Fibroblast of skin of right quadriceps (primary cell): ENCODE measurements at regions not wholly inside any gene's neighbourhood (a gene's known extent, or its start where the extent isn't known, plus 50 kb on each side); places are given as distances from the start of the nearest gene placed in this dataset.

Experiments used
- DNase-seq: peaks from one replicate; pipeline ENCODE4 v3.0.0-alpha.2; 2013

DNA sequence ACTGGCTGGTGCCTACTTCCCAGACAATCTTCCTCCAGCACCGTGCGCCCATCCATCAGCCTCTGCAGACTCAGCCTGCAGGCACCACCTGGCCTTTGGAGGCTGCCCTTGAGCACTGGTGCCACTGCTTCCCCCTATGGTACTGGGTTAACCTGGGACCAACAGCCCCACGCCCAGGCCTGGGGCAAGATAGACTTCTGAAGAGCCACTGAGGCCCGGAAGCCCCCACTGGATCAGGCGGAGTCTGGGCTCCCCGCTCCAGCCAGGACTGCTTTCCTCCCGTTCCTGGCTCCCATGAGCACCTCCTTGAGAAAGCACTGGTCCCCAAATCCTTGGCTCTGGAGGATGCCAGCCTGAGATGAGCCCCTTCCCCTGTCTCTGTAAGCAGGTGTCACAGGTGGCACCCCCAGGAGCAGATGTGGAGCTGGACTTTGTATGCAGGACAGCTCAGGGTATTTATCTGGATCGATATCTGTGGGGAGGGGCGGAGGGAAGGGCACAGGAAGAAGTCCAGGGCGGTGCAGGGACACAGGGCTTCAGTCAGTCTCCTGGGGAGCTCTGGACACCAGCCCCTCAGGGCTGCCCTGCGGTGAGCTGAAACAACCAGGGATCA lies 206.5 kb upstream of the PPP2R2D start:
- no peak for DNase-seq

DNA sequence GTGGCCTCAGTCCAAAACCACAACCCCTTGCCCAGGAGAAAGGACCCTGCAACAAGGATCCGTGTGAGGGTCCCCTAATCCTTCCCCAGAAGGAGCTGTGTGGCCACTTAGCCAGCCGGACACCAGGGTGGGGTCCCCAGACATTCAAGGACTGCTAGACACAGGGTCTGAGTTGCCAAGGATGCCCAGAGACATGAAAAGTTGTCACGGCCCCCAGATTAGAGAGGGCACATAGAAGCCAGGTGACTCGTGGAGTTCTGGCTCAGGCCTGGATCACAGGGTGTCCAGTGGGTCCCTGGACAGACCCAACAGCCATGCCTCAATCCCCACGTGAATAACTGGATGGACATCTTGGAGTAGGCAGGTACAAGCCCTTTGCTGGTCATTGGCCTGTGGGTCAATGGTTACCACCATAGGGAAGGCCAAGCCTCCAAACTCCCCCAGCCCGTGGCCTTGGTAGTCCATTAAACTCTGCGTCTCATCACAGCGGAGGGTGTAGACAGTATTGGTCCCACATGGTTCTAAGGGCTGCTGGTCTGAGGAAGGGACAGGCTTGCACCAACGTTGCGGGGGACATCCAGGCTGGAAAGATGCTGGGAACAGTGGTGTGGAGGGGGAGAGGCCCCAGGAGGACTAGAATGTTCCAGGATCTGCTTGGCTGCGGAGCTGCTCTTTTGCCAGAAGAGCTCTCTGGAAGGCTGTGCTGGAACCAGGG lies 205.9 kb upstream of the PPP2R2D start:
- no peak for DNase-seq

DNA sequence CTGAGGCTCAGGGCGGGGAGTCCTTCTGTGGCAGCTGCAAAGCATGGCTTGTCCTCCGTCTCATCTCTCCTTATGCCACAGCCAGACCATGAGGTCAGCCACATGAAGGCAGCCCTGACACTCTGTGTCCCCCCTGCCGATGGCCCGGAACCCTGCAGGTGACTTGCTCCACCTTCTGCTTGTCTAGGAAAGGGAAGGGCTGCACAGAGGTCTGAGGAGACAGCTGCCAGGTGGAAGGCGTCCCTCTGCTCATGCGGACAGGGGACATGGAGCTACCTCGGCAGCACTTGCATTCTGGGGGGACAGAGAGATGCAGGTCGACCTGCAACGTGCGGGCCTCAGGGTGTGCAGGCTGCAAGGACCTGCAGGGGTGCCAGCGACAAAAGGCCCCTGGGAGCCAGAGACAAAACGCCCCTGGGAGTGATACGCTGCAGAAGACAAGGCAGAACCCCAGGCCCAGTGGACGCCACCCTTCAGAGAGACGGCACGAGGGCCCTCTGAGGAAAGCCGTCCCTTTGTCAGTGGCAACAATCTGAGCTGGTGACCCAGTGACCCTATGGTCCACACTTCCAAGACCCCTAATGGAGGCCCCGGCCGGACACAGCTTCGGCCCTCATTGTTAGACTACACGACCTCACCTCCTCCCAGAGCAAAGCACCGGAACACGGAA lies 205.2 kb upstream of the PPP2R2D start:
- no peak for DNase-seq

DNA sequence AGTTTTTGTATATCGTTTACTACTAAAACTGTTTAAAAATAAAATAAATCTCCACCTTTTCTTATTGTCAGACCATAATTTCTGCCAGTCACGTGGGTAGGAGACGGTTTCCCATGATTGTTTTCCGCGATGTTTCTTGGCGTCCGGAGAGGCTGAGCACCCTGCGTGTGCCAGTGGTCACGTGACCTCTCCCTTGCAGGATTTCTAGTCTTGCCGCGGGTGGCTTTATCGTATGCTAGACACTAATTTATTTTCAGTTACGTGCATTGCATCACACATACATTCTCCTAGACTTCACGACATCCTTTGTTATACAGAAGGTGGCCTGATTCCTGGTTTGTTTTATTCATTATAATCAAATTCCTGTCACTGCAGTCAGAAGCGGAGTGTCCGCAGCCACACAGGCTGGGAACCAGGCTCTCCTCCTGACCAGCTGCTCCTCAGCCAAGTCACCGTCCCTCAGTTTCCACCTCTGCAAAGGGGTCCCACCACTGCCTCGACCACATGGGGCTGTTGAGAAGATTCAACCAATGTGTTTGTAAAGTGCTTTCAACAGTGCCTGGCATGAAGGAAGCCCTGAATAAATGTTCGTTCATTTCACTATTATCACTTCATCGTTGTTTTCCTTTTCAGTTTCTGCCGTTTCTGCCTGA lies 203.2 kb upstream of the PPP2R2D start:
- no peak for DNase-seq

DNA sequence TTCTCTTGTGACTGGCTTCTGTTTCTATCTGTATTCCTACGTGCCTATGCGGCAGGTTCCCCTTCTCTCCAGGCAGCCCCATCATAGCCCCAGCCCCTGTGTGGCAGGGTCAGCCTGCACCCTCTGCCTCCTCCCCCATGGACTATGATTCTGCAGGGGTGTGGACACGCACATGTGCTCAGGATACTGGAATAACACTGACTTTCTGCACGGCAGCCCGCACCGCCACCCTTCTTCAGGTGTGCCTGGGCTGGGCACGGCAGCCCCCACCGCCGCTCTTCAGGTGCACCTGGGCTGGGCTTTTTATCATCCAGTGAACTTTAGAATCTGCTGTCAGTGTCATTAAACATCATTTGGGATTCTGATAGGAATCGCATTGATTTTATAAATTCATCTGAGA lies 202.6 kb upstream of the PPP2R2D start:
- no peak for DNase-seq

DNA sequence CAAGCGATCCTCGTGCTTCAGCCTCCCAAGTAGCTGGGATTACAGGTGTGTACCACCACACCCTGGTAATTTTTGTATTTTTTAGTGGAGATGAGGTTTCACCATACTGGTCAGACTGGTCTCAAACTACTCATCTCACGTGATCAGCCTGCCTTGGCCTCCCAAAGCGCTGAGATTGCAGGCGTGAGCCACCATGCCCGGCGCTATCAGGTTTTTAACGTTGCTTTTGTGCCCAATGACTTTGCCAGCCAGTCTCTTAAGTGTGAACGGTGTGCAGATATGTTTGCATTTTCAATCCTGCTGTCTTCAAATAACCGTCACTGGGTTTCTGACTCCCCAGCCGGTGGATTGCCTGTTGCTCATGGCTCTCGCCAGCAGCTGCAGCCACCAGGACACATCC lies 201.8 kb upstream of the PPP2R2D start:
- no peak for DNase-seq

DNA sequence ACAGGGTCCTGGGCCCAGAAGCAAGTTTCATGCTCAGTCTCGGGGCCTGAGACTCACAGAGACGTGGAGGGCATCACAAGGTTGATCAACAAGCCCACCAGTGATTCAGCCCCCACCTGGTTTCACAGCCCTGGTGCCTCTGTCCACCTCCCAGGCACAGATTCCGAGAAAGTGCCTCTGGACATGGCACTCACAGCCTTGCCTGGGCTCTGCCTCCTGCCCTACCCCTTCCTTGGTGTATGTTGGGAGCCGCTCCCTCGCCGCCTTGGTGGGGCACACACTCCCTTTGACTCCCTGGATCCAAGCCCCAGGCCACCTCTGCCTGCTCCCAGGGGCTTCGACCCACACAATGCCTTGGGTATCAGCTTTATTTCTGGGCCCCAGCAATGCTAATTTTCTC lies 200.8 kb upstream of the PPP2R2D start:
- no peak for DNase-seq

DNA sequence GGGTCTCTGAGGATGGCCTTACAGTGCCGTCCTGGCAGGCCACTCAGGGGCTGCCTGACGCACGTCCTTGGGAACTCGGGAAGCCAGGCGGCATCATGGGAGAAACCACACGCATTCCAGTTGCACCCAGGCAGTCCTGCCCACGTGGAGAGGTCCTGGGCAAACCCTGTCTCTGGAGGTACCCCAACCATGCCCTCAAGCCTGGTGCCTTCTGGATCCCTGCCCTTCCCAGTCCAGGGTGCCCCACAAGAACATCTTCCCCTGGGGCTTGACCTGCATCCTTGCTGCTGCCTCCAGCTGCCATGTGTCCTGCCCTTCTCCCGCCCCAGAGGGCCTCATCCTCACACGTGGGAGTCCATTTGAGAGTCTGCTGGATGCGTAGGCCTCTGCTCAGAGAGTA lies 200.3 kb upstream of the PPP2R2D start:
- no peak for DNase-seq

DNA sequence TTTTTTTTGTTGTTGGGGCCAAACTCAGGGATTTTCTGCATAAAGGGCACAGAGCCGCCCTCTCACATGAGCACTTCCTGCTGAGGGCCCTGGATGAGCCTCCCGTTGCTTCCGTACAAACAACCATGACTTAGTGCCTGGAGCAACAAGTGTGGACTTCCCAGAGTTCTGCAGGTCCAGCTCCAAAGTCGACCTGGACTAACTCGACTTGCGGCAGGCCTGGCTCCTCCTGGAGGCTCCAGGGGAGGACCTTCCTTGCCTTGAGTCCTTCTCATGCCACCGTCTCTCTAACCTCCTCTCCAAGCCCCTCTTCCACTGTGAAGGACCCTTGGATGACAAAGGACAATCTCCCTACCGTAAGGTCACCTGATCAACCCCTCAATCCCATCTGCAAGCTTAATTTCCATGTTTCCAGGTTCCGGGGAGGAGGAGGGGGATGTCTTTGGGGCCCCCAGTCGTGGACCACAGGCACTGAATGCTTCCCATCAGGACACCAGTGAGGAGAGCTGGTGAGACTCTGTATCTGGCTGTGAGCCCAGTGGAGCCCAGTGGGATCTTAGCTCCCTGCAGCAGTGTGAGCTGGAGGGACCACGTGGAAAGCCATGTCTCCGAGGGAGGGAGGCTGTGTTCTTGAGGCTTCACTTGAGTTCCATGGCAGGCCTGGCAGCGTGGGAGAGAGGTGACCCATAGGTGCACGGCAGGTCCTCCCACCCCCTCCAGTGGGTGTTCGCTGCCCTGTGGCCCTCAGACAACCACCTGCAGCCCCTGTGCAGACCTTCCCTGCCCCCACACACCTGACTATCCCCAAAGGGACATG lies 199.5 kb upstream of the PPP2R2D start:
- no peak for DNase-seq

DNA sequence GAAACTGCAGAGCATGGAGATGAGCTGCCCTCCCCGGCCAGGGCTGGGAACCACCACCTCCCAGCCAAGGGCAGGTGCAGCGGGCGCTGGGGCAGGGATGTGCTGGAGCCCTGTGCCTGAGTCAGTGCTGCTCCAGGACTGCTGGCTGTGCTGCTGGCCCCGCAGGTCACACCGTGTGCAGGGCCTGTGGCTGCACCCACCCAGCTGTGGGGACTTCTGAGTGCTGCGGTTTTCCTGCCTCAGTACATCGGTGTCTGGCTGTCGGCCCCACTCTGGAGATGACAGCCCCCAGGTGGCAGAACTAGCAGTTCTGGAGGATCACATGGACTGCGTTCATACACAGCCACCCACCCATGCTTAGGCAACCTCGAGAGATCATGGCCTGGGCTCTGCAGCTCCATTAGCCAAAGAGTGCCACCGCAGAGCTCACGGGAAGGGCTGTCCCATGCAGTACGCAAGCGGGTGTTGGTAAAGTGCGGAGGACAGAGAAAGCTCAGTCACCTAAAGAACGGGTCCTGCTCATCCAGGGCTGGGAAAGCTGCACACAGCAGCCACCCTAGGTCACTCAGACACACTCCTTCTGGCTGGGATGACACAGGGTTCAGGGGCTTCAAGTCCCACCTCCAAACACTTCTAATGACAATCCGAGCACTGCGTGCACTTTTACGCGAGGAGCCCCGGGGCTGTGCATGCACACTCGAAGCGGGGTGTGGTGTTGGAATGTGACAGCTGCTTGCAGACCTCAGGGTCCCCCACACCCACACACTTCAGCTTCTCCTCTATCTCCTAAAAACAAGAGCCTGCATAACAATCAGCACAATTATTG lies 198.1 kb upstream of the PPP2R2D start:
- no peak for DNase-seq

DNA sequence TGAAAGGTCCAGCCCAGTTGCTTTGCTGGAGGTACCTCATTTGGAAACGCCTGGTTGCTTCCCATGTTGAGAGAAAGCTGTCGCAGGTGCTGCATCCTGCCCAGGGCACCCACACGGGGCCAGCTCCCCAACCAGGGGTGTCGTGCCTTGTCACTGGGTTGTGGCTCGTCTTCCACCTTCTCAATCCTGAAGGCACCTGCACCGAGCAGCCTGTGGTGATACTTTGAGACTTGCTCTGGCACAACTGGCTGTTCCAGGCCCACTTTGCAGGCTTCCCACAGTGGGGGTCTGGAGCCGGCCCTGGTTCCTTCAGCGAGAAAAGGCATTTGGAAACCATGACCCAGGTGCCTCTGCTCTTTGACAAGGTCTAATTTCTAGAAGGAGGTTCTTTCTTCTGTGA lies 197.3 kb upstream of the PPP2R2D start:
- DNase-seq, result no peak

DNA sequence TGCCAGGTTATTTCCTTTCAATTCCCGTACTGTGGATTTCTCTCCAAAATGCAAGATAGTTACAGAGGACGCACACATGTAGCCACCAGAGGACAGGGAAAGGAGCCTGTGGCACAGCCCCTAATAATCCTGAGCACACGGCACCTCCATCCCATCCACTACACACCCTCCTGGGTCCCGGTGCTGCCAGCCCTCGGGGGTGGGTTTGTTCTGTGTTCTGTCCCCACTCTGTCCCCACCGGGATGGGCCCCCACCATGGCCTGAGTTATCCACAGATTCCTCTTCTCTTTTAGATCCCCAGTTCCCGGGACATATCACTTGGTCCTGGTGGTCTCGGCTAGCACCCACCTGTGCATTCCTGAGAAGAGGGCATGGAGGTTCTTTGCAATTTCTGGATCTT lies 196.9 kb upstream of the PPP2R2D start:
- DNase-seq, result no peak

DNA sequence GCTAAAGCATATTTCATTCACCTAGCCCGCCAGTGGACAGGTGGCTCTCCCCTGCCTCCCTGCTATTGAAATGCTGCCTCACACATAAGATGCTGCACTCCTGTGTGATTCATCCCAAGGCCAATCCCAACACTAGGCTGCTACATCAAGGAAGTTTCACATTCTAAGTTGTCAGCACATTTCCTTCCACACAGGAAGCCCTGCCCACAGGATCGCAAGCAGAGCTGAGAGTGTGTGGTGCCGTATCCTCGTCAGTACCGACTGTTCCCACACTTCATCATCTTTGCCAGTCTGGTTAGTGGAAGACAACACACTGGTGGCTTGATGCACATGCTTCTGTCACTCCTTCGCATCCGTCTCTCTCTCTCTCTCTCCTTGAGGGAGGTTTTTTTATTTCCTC lies 194.3 kb upstream of the PPP2R2D start:
- no peak for DNase-seq

DNA sequence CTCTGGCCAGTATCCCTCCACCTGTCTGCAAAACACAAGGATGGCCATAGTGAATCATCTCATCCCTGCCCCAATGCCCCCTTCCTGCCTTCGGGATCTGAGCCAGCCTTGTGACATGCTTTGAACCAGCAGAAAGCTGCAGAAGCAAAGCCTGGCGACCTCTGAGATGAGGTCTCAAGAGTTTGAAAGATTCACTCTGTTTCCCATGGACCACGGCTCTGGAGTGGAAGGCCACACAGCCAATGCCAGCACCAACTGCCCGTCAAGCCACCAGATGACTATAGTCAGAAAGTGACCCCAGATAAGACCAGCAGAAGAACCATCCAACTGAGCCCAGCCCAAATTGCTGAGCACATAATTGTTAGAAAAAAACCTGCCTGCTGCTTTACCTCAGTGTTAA lies 193.9 kb upstream of the PPP2R2D start:
- DNase-seq, result no peak

DNA sequence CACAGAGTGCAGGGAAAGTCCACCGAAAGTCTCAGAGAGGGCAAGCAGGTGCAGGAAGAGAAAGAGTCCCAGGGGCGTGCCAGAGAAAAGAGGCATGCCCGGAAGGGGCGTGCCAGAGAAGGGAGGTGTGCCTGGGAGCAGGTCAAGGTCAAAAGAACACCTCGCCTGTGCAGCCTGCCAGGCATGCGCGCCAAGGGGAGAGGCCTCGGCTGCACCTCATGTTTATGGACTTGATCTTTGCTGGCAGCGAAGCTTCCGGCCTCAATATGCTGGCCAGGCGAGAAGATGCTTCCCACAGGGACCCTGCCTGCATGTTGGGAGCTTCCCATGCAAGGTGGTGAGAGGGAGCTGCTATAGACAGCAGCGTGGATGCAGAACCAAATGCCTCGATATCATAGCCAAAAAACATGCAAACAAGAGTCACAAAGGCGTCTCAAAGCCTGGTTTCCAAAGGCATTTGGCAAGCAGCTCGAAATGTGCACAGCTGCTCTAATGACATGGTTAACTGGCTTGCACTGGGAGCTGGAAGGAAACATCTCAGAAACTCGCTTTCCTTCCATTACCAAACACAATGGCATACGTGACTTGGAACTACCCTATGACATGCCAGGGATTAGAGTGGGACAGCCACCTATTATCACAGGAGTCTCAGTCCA lies 192.5 kb upstream of the PPP2R2D start:
- DNase-seq, result no peak

DNA sequence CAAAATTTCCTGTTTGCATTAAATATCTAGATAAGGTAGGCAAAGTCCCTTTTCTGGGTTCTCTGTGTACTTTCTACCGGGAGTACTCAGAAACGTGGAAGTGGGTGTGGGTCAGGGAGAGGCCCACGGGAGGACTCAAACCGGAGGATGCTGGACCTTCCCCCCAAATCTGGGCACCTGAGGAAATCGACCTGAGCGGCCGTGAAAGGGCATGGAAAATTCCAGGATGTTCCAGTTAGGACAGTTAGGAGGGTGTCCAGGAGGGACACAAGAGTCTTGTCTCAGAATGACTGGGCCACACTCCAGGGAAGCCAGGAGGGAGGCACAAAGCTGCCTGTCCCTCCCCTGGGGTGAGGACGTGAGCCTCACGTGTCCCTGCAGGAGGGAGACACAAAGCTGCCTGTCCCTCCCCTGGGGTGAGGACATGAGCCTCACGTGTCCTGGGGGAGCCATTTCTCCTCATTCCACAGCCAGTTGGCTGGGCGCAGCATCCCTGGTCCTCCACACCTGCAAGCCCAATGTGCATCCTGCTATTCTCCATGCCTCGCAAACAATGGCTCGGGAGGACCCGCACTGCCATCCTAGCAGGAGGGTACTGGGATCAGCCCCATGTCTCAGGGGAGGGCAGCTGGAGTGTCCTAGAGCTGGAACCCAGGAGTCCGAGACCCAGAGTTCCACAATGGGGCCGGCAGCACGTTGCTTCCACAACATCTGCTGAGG lies 190.5 kb upstream of the PPP2R2D start:
- no peak for DNase-seq

DNA sequence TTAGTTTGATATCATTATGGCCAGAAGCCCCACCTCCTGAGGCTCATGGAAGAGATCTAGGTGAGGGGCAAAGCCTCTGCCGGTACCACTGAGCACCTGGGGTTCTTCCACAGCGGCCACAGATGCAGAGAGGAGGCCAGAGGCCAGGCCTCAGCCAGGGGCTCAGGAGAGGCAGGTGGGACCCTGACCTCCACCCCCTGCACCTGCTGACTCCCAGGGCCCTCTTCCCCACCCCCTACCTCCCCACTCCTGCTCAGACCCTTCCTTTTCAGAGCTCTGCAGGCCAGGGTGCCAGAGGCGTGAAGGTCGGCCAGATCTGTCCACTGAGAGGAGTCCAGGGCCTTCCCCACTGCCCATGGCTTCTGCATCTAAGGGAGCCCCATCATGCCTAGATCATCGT lies 178.7 kb upstream of the PPP2R2D start:
- DNase-seq, result no peak

DNA sequence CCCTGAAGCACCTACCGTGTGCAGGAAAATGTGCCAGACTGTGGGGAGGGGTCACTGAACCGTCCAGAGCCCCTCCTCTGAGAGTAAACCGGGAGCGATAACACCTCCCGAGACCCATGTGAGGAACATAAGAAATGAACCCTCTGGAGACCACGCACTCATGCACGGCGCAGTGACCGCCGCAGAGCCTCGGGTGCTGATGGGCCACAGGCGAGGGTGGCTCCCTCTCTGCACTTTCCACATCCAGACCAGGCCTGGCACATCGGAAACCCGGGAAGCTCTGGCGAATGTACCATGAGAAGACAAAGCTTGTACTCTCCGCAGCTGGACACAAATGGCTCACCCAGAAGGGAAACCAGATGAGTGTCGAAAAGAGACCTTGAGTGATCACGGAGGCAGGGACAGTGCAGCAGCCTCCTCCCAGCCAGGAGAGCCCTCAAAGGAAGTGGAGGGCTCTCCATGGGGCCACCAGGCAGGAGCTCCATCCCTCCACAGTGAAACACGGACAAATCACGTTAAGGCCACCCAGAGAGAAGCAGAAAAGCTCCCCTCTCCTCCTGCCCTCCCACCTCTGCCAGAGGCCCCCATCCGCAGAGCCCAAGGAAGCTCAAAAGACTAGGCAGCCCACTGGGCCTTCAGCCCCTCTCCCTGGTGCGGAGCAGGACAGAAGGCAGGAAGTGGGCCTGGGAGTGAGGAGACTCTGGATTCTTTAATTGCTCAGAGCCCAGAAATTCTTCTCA lies 178.1 kb upstream of the PPP2R2D start:
- no peak for DNase-seq

DNA sequence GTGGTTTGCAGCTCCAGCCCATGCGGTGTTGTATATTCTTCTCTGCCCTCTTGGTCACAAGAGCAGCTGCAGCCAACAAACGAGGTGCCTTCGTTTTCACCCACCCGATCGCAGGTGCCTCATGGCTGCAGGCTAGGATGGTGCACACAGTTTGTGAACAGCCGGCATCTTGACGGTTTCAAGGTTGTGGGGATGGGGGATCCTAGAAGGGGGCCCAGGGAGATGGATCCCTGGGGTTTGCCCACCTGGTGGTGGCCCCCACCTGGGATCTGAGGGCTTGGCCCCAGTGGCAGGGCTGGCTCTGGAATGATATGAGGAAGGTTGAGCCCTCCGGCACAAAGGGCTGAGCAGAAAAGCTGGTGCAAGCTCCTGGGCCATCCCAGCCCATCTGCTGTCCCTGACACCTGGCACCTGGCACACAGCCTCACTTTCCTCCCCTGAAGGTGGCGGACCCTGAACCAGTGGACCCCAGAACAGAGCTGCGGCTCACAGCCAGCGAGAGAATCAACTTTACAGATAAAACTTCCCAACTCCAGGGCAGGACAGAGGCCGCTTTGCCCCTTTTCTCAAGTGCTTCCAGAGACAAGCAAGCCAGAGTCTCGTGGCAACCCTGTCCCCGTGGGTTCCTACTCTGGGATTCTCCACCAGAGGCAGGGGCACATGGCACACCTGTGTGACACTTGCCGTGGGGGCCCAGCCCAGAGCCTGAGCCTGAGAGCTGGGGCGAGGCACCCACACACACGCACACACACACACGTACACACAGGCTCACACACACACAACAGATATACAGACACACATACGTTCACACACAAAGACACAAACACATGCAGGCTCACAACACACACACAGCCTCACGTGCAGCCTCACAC lies 177.3 kb upstream of the PPP2R2D start:
- DNase-seq, result no peak
